ENCODE measurements at regions not wholly inside any gene's neighbourhood (a gene's known extent, or its start where the extent isn't known, plus 50 kb on each side); places are given as distances from the start of the nearest gene placed in this dataset.

DNA sequence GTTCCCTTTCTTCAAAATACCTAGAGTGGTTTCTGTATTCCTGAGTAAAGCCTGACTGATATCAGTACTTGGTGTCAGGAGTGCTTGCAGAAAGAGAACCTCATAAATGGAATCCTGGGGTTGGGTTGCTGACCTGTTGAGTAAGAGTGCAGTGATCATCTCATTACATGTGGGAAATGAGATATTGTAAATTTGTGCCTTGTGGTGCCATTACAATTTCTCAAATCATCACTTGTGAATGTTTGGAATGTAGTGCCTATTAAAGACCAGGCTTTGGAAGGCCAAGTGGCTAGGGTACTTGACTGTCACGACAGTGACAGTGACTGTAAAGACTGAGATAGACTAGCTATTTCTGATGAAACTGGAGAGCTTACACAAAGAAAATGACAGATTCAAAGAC, 176.7 kb upstream of the CTTNBP2NL start:
- DNase-seq (ENCODE audit: low spot score) = no peak

DNA sequence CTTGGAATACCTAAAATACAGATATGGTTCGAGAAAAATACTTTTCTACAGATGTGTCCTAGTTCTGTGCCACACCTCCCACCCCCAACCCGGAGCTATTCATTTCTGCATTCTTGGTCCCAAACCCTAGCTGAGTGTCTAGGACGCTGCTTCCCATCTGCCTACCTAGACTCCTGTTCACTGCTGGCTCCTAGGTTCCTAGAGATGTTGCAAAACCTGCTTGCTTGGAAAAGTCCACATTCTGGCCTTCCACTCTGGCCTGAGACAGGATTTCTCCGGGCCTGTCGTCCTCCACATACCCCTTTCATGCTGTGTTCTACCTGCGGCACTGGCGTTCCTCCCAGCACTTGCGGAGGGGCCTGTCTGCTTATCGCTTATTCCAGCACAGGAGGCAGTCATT, 165.8 kb upstream of the CTTNBP2NL start:
- DNase-seq (ENCODE audit: low spot score) = no peak

DNA sequence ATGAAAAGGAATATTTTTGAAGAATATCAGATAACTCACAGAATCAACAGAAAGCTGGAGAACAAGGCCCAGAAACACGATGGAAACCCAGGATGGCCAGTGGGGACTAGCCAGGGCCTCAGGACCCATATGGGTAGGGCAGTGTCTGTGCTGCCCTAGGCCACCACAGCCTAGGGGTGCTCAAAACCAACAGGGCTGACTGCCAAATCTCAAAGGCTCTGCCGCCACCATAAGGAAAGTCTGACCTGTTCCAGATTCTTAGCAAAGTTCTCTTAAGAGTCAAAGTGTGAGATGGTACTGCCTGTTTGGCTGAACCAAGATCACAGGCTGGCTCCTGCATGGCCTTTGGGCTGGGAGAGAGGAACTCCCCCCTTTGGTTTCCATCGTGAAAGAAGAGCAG, 164.7 kb upstream of the CTTNBP2NL start:
- DNase-seq (ENCODE audit: low spot score) = no peak

DNA sequence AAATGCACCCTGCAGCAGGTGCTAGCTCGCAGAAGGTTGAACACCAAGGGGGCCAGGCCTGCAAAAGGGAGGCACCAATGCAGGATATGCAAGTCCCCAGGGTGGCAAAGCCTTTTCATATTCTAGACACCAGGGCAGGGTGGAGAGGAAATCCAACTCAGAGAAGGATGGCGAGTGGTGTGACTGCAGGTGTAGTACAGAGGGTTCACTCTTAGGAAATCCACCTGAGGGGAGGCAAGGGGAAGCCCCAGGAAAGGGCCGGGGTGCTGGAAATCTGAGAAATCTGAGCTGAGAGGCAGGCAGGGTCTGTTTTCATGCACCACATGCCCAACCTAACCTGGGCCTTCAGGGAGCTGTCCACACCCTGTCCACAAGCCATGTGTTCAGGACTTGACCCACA, 163.2 kb upstream of the CTTNBP2NL start:
- DNase-seq (ENCODE audit: low spot score) = no peak

DNA sequence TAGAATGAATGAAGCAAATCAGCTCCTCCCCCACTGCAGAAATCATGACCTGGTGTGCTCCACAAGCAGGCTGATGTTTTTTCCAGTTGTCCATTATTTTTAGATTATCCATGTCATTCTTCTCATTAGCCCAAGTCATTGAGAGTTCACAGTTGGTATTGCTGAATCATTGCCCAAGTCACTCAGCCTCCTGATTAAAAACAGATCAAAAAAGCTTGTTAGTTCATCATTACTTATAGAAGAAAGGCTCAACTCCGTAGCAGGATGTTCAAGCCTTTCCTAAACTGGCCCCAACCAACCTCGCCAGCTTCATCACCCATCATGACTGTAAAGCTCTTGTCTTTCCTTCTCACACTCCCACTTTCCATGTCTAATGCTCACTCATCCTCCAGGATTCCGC, 161.3 kb upstream of the CTTNBP2NL start:
- DNase-seq (ENCODE audit: low spot score) = no peak

DNA sequence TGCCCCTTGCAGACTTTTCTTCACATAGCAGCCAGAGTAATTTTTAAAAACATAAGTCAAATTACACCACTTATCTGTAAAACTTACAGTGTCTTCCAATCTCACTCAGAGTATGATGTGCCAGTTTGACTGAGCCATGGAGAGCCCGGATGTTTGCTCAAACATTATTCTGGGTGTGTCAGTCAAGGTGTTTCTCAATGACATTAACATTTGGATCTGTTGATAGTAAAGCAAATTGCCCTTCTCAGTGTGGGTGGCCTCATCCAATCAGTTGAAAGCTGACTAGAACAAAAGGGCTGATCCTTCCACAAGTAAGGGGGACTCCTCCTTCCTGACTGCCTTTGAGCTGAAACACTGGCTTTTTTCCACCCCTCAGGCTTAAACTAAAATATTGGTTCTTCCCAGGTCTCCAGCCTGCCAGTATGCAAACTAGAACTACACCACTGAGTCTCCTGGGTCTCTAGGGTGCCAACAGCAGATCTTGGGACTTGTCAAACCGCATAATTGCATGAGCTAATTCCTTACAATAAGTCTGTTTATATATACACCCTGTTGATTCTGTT, 157.9 kb upstream of the CTTNBP2NL start:
- no peak for DNase-seq (ENCODE audit: low spot score)

DNA sequence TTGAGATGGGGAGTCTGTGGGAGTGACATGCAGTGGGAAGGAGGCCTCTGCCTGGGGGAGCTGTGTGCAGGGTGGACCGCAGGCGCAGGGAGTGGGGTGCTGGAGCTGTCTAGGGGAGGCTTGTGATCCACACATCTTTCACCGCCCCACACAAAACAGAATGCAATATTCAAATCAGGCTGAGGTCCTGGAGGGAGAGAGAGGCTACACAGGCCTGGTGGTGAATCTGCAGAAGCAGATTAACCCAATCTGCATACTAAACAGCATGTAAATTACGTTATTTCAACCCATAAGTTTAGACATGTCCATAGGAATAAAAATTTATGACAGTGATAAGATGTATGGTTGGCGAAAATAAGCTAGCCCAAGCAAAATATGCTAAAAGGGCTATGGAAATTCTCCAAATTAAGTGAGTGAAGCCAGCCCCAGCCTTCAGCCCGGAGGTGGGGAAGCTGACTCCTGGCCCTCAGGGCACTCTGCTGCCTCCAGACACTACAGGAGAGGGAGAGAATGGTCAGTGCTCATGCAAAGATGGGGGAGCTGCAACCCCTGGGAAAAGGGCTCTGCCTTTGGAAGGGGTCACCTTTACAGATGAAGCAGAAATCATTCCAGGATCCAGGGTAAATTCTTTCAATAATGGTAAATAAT, 156.2 kb upstream of the CTTNBP2NL start:
- no peak for DNase-seq (ENCODE audit: low spot score)

DNA sequence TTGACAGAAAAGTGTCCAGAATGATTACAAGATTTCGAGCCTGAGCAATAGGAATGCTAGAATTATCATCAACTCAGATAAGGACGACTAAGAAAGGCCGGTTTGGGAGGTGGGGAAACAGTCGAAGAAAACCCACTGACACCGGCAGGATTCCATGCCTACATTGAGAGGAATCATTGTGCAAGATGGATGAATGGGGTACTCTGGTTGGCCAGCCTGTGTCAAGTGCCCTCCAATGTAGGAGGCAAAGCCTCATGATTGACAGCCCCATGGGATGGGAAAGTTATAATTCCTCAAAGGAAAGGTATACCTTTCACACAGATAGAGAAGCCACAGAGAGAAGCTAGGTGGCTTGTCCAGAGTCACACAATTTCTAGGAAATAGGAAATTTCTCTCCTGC, 153.5 kb upstream of the CTTNBP2NL start:
- no peak for DNase-seq (ENCODE audit: low spot score)

DNA sequence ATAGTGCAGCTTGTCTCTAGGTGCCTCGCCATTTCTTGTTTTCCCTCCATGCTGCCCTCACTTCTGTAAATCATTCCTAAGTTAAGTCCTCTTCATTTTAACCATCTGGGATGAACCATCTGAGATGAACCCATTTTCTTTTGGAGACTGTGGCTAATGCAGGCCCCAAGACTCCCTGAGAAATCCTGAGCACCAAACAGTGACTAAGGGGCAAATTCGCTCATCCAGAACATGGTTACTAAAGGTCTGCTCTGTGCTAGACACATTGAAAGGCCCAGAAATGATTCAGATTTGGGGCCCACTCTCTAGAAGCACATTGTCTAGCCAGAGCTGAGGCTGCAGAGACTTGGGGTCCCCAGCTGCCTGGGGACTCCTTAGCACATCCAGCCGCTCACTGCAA, 151.9 kb upstream of the CTTNBP2NL start:
- DNase-seq (ENCODE audit: low spot score) = no peak

DNA sequence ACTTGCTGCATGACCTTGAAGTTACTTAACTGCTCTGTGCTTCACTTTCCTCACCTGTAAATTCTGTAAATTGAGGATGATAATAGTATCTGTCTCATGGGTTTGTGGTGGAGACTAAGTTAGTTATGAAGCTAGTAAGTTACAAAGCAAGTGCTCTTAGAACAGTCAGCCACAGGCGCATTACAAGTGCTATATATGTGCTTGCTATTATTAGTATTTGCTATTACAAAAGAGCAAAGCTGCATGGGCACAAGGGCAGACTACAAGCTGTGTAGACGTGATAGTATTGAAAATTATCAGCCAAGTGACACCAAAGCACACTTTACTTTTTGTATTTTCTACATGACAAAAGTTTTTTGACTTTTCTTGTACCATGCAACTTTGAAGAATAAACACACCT, 150.9 kb upstream of the CTTNBP2NL start:
- DNase-seq (ENCODE audit: low spot score) = no peak

DNA sequence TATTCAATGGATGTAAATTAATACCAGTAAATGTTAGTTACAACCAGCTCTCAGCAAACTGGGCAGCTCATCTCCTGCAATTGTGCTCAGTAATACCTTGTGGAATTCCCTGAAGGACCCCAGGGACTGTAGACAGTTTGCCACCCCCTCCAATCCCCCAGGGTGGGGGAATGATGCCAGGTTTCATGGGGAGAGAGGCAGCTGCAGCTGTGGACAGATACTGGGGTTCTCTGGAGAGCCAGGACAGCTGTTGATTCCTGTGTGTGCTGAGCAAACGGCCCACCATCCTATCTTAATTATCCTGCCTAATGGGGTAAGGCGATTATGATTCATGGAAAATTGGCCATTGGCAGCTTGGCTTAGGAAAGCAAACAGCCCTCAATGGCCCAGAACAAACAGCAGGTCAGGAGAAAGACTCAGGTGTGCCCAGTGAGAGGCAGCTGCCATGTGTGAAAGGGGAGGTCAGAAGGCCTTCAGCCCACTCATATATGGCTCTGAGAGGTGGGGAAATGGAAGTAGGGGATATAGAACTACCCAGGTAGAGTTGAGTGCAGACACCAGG, 148.9 kb upstream of the CTTNBP2NL start:
- no peak for DNase-seq (ENCODE audit: low spot score)

DNA sequence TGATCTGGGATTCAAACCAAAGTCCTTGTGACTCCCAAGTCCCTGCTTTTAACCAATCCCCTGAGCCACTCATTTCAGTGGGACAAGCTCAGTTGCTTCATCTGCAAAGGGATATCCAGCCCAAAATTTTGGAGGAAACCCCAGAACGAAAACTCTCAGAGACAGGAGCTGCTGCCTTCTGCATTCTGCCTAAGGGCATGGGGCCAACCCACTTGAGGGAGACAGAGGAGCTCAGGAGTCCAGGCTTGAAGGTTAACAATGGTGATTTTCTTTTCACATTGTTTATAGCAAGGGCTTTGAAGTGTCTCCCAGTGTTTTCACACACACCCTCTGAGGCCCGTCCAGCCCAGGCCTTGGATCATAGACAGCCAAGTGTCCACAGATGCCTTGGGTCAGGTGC, 148.1 kb upstream of the CTTNBP2NL start:
- DNase-seq (ENCODE audit: low spot score) = no peak

DNA sequence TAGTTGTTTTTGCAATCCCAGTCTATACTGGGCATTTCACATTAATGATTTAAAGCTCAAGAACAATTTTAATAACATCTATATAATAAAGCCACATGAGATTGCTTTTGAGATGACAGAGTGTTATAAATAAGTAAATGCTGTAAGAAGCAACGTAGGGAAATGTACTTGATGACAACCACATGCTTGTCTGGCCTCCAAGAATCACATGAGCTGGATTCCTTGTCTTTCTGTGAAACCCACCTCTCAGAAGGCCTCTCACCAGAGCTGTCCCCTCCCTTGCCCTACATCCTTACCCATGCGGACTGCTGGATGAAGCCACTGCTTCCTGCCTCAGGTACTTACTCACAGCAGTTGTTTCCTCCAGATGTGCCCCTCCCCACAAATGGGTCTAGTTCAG, 145.1 kb upstream of the CTTNBP2NL start:
- no peak for DNase-seq (ENCODE audit: low spot score)

DNA sequence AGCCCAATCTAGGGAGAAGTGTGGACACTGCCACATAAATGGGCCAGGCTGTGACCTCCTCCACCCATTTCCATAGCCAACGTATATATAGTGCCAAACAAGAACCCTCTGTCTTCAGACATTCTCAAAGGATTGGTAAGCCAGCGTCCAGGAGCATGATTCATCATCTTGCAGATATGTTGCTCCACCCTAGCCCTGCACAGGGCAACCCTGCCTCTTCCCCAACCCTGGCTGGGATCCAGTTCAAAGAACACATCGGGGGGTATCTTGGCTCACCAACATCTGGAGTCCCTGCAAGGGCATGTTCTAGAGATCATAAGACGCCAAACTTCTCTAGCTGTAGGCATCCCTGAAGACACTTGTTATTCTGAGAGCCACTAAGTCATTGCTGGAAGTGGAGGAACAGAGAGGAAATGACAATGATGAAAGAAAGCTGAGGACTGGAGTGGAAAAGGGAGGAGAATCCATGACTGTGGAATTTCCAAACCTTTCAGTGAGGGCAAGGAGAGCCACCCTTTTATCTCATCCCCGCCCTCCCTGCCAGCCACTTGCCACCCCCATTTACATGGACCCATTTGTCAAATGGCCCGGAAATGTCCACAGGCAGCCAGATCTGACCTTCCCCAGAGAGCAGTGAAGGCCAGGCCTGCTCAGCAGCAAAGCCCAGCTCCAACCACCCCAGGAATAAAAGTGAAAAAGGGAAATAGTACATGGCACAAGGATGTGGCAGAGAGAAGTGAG, 144.1 kb upstream of the CTTNBP2NL start:
- peak; percentile 93 for DNase-seq (ENCODE audit: low spot score)

DNA sequence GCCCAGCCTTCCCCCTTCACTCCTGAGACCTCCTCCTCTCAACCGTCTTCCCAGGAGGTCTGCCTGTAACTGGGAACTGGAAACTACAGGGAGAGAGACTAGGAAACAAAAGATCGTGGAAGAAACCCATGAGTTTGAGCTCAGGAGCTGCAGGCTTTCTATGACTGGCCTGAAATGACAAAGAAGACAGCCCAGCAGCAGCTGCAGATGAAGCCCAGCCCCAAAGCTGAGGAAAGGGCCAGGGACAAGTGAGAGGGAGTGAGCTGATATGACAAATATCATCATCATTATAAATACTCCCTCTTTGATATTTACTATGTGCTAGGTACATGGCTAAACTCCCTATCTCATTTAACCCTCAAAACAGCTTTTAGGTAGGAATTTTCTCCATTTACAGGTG, 142.6 kb upstream of the CTTNBP2NL start:
- DNase-seq (ENCODE audit: low spot score) = no peak

DNA sequence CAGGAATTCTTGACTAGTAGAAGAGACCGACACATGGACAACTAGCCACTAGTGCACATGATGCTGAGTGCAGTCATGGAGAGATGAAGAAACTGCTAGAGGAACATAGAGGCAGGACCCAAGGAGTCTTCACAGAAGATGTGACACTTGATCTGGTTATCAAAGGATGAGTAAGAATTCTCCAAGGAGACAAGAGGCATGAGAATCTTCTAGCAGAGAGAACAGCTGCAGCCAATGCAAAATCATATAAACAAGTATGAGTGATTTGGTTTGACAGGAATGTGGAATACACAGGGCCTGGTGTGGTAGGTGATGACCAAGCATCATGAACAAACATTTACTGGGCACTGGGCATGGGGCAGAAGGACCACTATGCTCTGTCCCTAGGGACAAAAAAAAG, 140.9 kb upstream of the CTTNBP2NL start:
- no peak for DNase-seq (ENCODE audit: low spot score)

DNA sequence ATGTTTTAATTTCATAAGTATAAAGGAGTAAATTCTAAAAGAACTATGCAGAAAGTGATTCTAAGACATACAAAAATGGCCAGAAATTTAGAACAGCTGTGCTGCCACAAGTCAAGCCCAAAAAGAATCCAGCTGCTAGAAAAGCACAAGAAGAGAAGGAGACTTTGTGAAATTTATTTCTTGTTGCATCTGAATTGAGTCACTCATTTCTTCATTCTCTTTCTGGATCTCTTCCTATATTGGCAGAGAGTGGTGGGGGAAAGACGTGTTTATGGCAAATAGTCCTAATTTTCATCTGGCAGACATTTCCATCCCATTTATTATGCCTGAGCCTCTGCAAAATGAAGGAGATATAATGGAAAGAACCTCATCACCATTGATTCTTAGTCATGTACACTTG, 139.6 kb upstream of the CTTNBP2NL start:
- DNase-seq (ENCODE audit: low spot score) = no peak

DNA sequence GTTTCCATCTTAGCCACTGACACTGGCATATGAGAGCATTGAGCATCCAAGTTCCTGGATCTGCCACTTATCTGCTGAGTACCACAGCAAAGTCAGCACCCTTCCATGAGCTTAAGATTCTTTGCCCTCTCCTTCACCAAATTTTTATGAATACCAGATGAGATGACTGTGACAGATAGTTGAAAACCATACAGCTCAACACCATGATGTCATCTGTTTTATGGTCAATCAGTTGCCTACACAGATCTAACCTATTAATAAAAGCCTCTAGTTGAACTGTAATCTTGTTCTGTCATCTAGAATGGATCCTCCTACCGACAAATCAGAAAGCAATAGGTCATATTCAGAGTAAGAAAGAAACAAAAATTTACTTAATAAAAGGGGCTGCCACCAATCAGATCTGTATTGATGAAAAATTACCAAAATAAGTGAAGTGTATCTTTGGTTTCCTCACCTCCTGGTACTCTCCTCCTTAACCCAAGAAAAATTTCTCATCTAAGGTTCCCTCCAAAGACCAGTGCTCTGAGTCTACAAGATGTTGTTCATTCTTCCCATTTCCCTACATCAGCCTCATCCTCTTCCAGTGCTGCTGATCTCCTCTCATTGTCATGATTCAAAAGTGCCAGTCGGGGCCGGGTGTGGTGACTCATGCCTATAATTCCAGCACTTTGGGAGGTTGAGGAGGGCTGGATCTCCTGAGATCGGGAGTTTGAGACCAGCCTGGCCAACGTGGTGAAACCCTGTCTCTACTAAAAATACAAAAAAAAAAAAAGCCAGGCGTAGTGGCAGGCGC, 138.8 kb upstream of the CTTNBP2NL start:
- DNase-seq (ENCODE audit: low spot score) = peak; percentile 19

DNA sequence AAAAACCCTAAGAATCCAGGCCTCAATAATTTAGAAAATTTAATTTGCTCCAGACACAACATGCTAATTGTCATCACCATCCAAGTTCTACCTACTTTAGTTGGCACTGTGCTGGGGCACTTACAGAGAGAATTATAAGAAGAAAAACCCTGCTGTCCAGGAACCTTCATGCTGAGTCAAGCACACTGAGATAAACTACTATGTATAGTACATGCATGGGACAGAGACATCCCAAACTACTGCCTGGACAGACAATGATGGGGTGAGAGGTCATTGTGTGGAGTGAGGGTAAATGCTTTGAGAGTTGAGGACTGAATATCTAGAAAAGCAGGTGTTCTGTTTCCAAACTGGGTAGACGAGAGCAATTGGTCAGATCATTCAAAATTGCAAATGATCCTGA, 135.3 kb upstream of the CTTNBP2NL start:
- DNase-seq (ENCODE audit: low spot score) = no peak

DNA sequence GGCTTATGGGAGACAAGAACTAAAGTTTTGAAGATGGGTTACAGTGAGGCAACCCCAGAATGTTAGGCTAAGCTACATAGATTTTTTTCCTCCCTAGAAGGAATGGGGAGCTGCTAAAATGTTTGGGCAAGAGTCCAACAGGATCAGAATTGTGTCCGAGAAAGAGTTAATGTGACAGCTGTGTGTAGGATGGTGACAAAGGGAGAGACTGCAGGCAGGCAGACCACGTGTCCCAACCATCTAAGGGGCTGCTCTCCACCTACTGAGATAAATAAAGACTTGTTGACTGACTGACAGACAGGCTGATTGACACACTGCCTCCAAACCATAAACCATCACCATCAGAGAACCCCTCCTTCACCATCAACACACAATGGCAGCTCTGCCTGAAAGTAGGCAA, 133.7 kb upstream of the CTTNBP2NL start:
- no peak for DNase-seq (ENCODE audit: low spot score)

DNA sequence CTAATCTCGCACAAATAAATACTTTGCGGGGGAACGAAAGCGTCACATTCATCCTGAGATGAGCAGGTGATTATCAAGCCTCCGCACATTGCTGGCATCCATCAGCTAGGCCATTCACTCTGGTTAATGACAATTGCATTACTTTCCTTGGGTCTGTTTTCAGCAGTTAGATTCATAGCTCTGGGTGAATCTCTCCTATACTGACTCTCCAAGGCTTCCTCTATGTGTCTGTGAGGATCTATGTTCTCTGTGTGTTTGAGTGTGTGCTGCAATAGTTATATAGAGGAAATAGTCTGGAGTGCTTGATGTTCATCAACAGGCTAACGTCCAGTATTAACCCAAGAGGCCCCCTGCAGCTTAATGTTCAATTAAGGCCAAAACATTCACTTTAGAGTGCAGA, 133.0 kb upstream of the CTTNBP2NL start:
- DNase-seq (ENCODE audit: low spot score) = no peak

DNA sequence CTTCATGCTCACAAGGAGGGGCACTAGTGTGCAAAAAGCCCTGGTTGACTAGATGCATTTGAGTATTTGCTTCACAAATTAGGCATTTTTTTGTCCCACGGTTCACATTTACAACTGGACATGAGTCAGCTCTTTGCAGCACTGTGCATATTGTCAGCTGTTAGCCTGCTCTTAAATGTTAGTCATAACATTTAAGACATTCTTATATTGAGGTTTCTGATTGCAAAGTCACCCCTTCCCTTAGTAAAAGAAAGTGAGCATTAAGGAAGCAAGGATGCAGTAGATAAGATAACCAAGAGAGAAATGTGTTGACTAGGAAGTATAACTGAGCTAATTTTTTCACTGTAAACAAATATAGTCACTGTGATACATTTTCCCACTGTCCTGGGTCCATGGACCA, 132.6 kb upstream of the CTTNBP2NL start:
- DNase-seq (ENCODE audit: low spot score) = peak; percentile 81

Data from A172 (cell line).